K562 (cell line): ENCODE measurements at regions not wholly inside any gene's neighbourhood (a gene's known extent, or its start where the extent isn't known, plus 50 kb on each side); places are given as distances from the start of the nearest gene placed in this dataset.

Experiments
- ATAC-seq: fragments of 200-7000 bp; cut with Tn5 transposase; 3 replicates; pipeline ENCODE4 v1.9.1; 2020; ENCODE audit warnings: moderate library complexity
- BruUV-seq: library from RNA; stranded (reverse); fragments of 400-500 nt; replicated peaks from 2 replicates; lab custom pipeline; 2021; lab: Mats Ljungman, UMichigan
- CTCF ChIA-PET: fragments of 300-600 bp; formaldehyde crosslinking; extraction: SDS; loops from one replicate; lab custom pipeline; 2021; ENCODE audit warnings: low intra/inter-chr PET ratio; lab: Yijun Ruan, JAX
- POLR2A ChIA-PET: fragments of 300-600, 350-650 bp; sonication (Branson Sonifier 250); formaldehyde crosslinking; extraction: SDS; loops from one replicate; lab custom pipeline; 2021; ENCODE audit warnings: antibody characterized with exemption, inconsistent platforms; lab: Yijun Ruan, JAX
- DNase-seq, 4 experiments: peaks; one replicate each; pipeline versions ENCODE4 v3.0.0 to v3.0.0-alpha.2; 2011 to 2018; ENCODE audit warnings: low spot score in 3 of 4, mixed read lengths in 3 of 4; ENCODE audit errors: extremely low read depth in 1 of 4
- FAIRE-seq: peaks from 2 replicates; lab custom pipeline; 2011; peaks lifted over from hg19 to GRCh38; lab: Jason Lieb, UNC
- H2AFZ ChIP-seq: 2 replicates; pipeline ENCODE4 v1.6.0; 2011; ENCODE audit warnings: low read depth, low read length, control low read depth, inconsistent platforms
- H3K27ac ChIP-seq: fragments of 200-600 bp; 3 replicates; pipeline ENCODE4 v1.8.0; 2011; ENCODE audit warnings: low read depth, mild to moderate bottlenecking, control low read depth, inconsistent platforms, low read length, moderate library complexity, mixed read lengths; ENCODE audit errors: extremely low read depth
- H3K27me3 ChIP-seq, 2 experiments: fragments of 300-600 bp in 1 of 2; 2 replicates in 1 of 2; 3 replicates in 1 of 2; pipeline versions ENCODE4 v1.6.0 to v1.8.0; 2011; ENCODE audit warnings: inconsistent platforms in 2 of 2, low read length in 2 of 2, mild to moderate bottlenecking in 1 of 2, mixed read lengths in 1 of 2, moderate library complexity in 1 of 2; ENCODE audit not compliant: control insufficient read depth in 2 of 2, insufficient read depth in 2 of 2
- H3K36me3 ChIP-seq: fragments of 300-600 bp; 3 replicates; pipeline ENCODE4 v1.8.0; 2011; ENCODE audit warnings: mild to moderate bottlenecking, low read length, inconsistent platforms; ENCODE audit not compliant: control insufficient read depth, insufficient read depth
- H3K4me1 ChIP-seq, 2 experiments: fragments of 200-600 bp in 1 of 2; replicated peaks in 1 of 2; 2 replicates in 1 of 2; 3 replicates in 1 of 2; pipeline versions ENCODE4 v1.5.1 to v1.8.0; 2011; ENCODE audit warnings: inconsistent platforms in 2 of 2, low read length in 2 of 2, mild to moderate bottlenecking in 1 of 2, mixed read lengths in 1 of 2, moderate library complexity in 1 of 2; ENCODE audit not compliant: control insufficient read depth in 2 of 2, insufficient read depth in 2 of 2
- H3K4me2 ChIP-seq: 2 replicates; pipeline ENCODE4 v1.6.1; 2011; ENCODE audit warnings: low read length, control low read depth, inconsistent platforms, mixed read lengths; ENCODE audit not compliant: insufficient read depth
- H3K4me3 ChIP-seq: fragments of 200-600 bp; sonication (generic), shearing (Covaris generic); 2 replicates; pipeline ENCODE4 v1.5.1; 2016; ENCODE audit warnings: control low read depth, inconsistent platforms
- H3K79me2 ChIP-seq: fragments of 200-600 bp; 3 replicates; pipeline ENCODE4 v1.8.0; 2011; ENCODE audit warnings: low read length, inconsistent platforms; ENCODE audit not compliant: control insufficient read depth, insufficient read depth
- H3K9ac ChIP-seq, 2 experiments: 2 replicates each; pipeline versions ENCODE4 v1.6.0 to v1.6.1; 2011; ENCODE audit warnings: low read depth in 2 of 2, low read length in 2 of 2, control low read depth in 1 of 2, inconsistent platforms in 1 of 2, mild to moderate bottlenecking in 1 of 2, mixed read lengths in 1 of 2; ENCODE audit not compliant: insufficient read depth in 1 of 2
- H3K9me1 ChIP-seq: one replicate; pipeline ENCODE4 v1.6.0; 2011; ENCODE audit warnings: inconsistent platforms, mild to moderate bottlenecking, low read length, moderate library complexity; ENCODE audit not compliant: control insufficient read depth, insufficient read depth
- H3K9me3 ChIP-seq: replicated peaks from 2 replicates; pipeline ENCODE4 v1.5.1; 2011; ENCODE audit warnings: low read depth, low read length, inconsistent platforms; ENCODE audit not compliant: control insufficient read depth, insufficient read depth
- H4K20me1 ChIP-seq: replicated peaks from 2 replicates; pipeline ENCODE4 v1.6.1; 2011; ENCODE audit warnings: low read length, inconsistent platforms, mixed read lengths; ENCODE audit not compliant: control insufficient read depth, insufficient read depth
- BDP1 ChIP-seq: IDR thresholded peaks from 3 replicates; pipeline ENCODE4 v1.6.1; 2011; ENCODE audit not compliant: insufficient read length, insufficient read depth
- DNMT1 ChIP-seq: fragments of 450-650 bp; IDR thresholded peaks from 2 replicates; pipeline ENCODE4 v1.6.1; 2016; ENCODE audit warnings: antibody characterized with exemption, mild to moderate bottlenecking
- HDAC8 ChIP-seq: fragments of 450-650 bp; IDR thresholded peaks from 2 replicates; pipeline ENCODE4 v1.6.1; 2016; ENCODE audit warnings: mild to moderate bottlenecking, missing genetic modification characterization, moderate library complexity, missing compliant biosample characterization
- HNRNPH1 ChIP-seq: fragments of 200-400 bp; formaldehyde crosslinking; optimal IDR thresholded peaks from 2 replicates; pipeline ENCODE3; 2017; ENCODE audit warnings: low read depth, mild to moderate bottlenecking, low read length, moderate library complexity
- TAL1 ChIP-seq: fragments of 450-650 bp; IDR thresholded peaks from 2 replicates; pipeline ENCODE4 v1.6.1; 2016; ENCODE audit warnings: mild to moderate bottlenecking
- TEAD2 ChIP-seq: fragments of 450-650 bp; IDR thresholded peaks from 2 replicates; pipeline ENCODE4 v1.6.1; 2016; ENCODE audit warnings: missing genetic modification characterization, control low read depth, missing compliant biosample characterization
- TEAD4 ChIP-seq, 2 experiments: sonication (generic) in 1 of 2; formaldehyde crosslinking in 1 of 2; IDR thresholded peaks; 2 replicates each; pipeline versions ENCODE4 v1.6.1 to v1.8.0; 2012 to 2022; ENCODE audit warnings: borderline replicate concordance in 1 of 2, inconsistent platforms in 1 of 2, low read length in 1 of 2, mild to moderate bottlenecking in 1 of 2, missing genetic modification reagents in 1 of 2
- ZKSCAN1 ChIP-seq: fragments of 150-350 bp; IDR thresholded peaks from 2 replicates; pipeline ENCODE4 v1.6.1; 2016; ENCODE audit warnings: low read depth, low read length
- ZNF436 ChIP-seq: fragments of 250-450, 450-650 bp; sonication (Bioruptor Pico); formaldehyde crosslinking; IDR thresholded peaks from 2 replicates; pipeline ENCODE4 v1.7.0; 2020; ENCODE audit warnings: mild to moderate bottlenecking
- ZNF668 ChIP-seq: fragments of 250-450 bp; sonication (Bioruptor Pico); IDR thresholded peaks from 2 replicates; pipeline ENCODE4 v1.8.0; 2022; ENCODE audit warnings: mild to moderate bottlenecking, inconsistent platforms
- in situ Hi-C: fragments of 300-500 bp; cut with MboI; formaldehyde crosslinking; loops from 4 replicates; pipeline ENCODE4 v1.15.0; 2018; ENCODE audit warnings: inconsistent platforms, mixed read lengths
- intact Hi-C: fragments of 100-400 bp; cut with micrococcal nuclease; formaldehyde crosslinking; loops from 2 replicates; pipeline ENCODE4 v1.14.2; 2022
- TF ChIP-seq, protein P1 (sequence below): sonication (generic); formaldehyde crosslinking; IDR thresholded peaks from 2 replicates; pipeline ENCODE4 v1.8.0; 2022; ENCODE audit warnings: missing genetic modification reagents, mild to moderate bottlenecking, moderate library complexity, borderline replicate concordance
- TF ChIP-seq, protein P2 (sequence below): fragments of 450-650 bp; IDR thresholded peaks from 2 replicates; pipeline ENCODE4 v1.6.1; 2016; ENCODE audit warnings: mild to moderate bottlenecking

DNA sequence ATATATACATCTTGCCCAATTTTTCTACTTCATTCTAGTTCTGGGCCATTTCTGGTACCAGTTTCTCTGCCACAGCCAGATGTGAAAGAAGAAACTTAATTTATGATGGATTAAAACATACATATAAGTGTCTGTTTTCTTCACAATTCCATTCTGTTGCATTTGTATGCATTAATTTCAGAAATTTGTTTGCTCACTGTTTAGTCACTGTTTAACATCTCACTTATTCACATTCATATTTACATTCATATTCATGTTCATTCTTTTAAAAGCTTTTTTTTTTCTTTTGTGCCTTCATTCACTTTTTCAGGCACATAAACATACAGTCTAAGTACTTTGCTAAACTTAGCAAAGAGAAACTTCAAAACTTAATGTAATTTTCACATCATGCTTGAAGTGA lies 684.0 kb upstream of the CDH9 start:
- POLR2A ChIA-PET: no interaction called here
- no TSS peak for BruUV-seq
- in situ Hi-C loops: no loop called here

More for the DNA sequence above, 684.0 kb upstream of the CDH9 start:
- DNase-seq: no peak
- intact Hi-C loops: no loop called here
- Histone ChIP-seq H3K9ac (no peak overlapping the region), H3K79me2 (no peaks in the 10 kb centered on the region), H2AFZ (no peak overlapping the region), H3K27ac (no peak overlapping the region), H3K4me3 (no peak overlapping the region), H4K20me1 (no peaks in the 10 kb centered on the region), H3K4me1 (no peaks in the 10 kb centered on the region), H3K9me1 (no peaks in the 10 kb centered on the region), H3K4me2 (no peak overlapping the region), H3K27me3 (no peaks in the 10 kb centered on the region), H3K36me3 (no peaks in the 10 kb centered on the region), H3K9me3 (no peaks in the 10 kb centered on the region; the same call in 1 of the 2 replicates)
- FAIRE-seq: no peak
- TF ChIP-seq, protein P1, sequence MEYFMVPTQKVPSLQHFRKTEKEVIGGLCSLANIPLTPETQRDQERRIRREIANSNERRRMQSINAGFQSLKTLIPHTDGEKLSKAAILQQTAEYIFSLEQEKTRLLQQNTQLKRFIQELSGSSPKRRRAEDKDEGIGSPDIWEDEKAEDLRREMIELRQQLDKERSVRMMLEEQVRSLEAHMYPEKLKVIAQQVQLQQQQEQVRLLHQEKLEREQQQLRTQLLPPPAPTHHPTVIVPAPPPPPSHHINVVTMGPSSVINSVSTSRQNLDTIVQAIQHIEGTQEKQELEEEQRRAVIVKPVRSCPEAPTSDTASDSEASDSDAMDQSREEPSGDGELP (CRISPR knock-in tag): no peak
- TF ChIP-seq, protein P2, sequence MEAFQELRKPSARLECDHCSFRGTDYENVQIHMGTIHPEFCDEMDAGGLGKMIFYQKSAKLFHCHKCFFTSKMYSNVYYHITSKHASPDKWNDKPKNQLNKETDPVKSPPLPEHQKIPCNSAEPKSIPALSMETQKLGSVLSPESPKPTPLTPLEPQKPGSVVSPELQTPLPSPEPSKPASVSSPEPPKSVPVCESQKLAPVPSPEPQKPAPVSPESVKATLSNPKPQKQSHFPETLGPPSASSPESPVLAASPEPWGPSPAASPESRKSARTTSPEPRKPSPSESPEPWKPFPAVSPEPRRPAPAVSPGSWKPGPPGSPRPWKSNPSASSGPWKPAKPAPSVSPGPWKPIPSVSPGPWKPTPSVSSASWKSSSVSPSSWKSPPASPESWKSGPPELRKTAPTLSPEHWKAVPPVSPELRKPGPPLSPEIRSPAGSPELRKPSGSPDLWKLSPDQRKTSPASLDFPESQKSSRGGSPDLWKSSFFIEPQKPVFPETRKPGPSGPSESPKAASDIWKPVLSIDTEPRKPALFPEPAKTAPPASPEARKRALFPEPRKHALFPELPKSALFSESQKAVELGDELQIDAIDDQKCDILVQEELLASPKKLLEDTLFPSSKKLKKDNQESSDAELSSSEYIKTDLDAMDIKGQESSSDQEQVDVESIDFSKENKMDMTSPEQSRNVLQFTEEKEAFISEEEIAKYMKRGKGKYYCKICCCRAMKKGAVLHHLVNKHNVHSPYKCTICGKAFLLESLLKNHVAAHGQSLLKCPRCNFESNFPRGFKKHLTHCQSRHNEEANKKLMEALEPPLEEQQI: no peak
- no peak for TF ChIP-seq TAL1
- TF ChIP-seq DNMT1: no peak
- TF ChIP-seq ZNF436 (CRISPR knock-in tag): no peak
- no peak for TF ChIP-seq BDP1
- no peak for TF ChIP-seq HDAC8 (tag)
- no peak for TF ChIP-seq HNRNPH1
- TF ChIP-seq ZKSCAN1: no peak
- no peak for TF ChIP-seq TEAD2 (tag)
- no peak for TF ChIP-seq TEAD4 (IDR thresholded peaks at IDR 0.05; ENCODE audit: low read length)
- TF ChIP-seq TEAD4 (CRISPR knock-in tag; IDR thresholded peaks at IDR 0.05; ENCODE audit: borderline replicate concordance): no peak
- TF ChIP-seq ZNF668 (CRISPR knock-in tag): no peak
- CTCF ChIA-PET: no interaction called here
- ATAC-seq: no peak
